ENCODE measurements at regions not wholly inside any gene's neighbourhood (a gene's known extent, or its start where the extent isn't known, plus 50 kb on each side); places are given as distances from the start of the nearest gene placed in this dataset.
A peak's percentile ranks its signal among the peaks of the same experiment; 100 is the strongest.

DNA sequence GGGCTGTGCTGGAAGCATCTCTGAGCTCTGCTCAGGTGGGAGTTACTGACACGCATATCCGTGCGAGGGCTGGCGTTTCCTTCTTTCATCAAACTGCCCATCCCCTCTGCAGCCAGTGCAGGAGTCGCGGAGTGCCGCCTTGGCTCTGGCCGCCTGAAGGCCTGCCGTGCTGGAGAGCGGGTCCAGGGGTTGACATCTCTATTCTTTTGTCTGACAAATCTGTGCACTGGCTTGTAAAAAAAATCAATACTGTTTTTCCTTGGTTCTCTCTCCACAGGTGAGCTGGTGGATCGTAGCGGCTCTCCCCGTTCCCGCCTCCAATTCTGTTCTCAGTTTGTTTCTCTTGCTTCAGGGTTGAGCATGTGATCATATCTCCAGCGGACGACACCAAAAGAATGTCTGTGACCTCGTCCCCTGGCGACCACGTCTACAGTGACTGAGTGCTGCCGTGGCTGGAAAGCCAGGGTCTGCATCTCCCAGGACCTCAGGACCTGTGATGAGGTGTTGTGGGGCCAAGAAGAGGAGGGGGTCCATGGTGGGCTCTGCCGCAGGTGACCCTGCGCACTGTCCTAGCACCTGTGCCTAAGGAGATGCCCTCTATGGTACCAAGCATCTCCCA, 214.3 kb upstream of the IRX4 start:
- POLR2A ChIA-PET: no interaction called here
- TF ChIP-seq CTCF (IDR thresholded peaks at IDR 0.05; ENCODE audit: control extremely low read depth, extremely low read depth, low read depth, missing control alignments): no peak
- DNase-seq (ENCODE audit: extremely low spot score): no peak
- CTCF ChIA-PET: no interaction called here

- no peak for TF ChIP-seq CTCF (IDR thresholded peaks at IDR 0.05; ENCODE audit: control extremely low read depth, extremely low read depth, low read depth, missing control alignments)
- ChIA-PET POLR2A (no interaction called here), CTCF (no interaction called here)
- peak; percentile 1 for DNase-seq (ENCODE audit: extremely low spot score)
These were observed 212.3 kb upstream of the IRX4 start for GRCh38 chr5:2095011-2095410.

DNA sequence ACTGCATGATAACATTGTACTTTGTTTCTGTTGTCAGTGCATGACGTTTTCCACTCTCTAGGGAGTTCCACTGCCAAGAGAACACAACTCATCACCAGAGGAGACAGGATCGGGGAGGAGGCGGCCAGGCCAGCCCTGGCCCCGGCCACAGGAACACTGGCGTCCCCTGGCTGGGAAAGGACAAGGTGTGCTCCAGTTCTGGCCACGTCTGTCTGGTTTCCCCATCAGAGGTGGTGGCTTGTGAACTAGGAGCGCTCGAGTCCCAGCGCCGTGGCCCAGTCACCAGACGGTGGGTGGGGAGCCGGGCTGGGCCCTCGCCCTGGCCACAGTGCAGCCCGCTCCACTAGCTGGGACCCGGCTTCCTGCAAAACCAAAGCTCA, 211.9 kb upstream of the IRX4 start:
- no peak for TF ChIP-seq CTCF (IDR thresholded peaks at IDR 0.05; ENCODE audit: control extremely low read depth, extremely low read depth, low read depth, missing control alignments)
- CTCF ChIA-PET: no interaction called here
- POLR2A ChIA-PET: no interaction called here
- peak; percentile 2 for DNase-seq (ENCODE audit: extremely low spot score)

DNA sequence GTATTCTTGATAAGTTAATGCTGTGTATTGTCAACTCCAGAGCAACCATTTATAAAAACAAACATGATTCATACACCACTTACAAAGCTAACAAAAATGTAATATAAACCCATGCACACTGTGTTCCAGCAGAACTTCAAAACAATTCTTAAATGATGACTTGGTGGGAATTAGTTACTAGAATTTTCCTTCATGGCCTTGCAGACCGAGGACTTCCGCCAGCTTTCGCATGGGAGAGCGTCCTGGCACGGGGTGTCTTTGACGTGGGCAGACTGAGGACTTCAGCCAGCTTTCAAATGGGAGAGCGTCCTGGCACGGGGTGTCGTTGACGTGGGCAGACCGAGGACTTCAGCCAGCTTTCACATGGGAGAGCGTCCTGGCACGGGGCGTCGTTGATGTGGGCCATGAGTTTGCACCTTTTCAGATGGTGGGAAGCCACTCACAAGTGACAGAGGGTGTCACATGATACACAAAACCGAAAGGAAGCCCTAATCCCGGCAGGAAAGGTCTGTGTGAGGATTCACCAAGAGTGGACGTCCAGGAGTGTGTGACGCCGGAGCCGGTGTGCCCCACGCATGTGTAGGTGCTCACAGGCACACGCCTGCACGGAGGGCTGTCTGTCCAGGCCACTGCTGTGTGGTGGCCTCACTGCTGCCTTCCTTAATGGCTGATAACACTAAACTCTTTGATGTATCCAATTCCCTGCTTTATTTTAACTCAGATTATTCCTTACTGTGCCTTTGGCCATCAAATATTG, 211.3 kb upstream of the IRX4 start:
- POLR2A ChIA-PET: no interaction called here
- peak; percentile 1 for DNase-seq (ENCODE audit: extremely low spot score)
- no peak for TF ChIP-seq CTCF (IDR thresholded peaks at IDR 0.05; ENCODE audit: control extremely low read depth, extremely low read depth, low read depth, missing control alignments)
- CTCF ChIA-PET: no interaction called here

DNA sequence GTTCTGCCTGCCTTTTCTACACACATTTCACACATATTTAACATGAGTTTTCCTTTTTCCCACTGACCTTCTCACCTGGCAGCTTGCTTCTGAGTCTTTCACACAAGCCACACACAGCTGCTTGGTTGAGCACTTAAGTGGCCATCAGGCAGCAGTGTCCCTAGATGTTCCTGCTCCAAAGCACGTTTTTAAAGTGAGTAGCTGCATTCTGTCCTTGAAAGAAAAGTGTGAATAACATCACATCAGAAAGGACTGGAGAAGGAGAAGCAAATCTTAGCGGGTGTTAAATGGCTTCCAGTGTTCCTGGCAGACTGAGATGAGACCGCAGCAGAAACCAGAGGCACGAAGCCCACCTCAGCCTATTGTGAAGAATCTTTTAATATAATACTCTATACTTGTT, 209.2 kb upstream of the IRX4 start:
- CTCF ChIA-PET: no interaction called here
- no peak for DNase-seq (ENCODE audit: extremely low spot score)
- POLR2A ChIA-PET: no interaction called here
- no peak for TF ChIP-seq CTCF (IDR thresholded peaks at IDR 0.05; ENCODE audit: control extremely low read depth, extremely low read depth, low read depth, missing control alignments)

DNA sequence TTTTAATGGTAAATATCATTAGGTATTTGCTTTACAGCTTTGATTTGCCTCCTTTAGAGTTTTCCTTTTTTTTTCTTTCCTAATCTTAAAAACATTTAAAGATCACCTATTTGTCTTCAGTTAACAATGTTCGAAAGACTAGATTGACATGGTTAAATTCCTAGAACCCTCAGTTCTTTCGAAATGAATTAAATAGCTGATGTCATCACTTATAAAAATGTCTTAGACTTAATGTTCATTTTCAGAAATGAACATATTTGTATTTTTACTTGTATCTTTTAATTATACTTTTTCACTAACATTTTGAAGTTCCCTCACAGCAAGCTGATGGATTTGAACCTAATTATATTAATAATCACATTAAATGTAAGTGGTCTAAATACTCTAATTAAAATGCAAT, 205.3 kb upstream of the IRX4 start:
- ChIA-PET CTCF (no interaction called here), POLR2A (no interaction called here)
- DNase-seq (ENCODE audit: extremely low spot score): no peak
- TF ChIP-seq CTCF (IDR thresholded peaks at IDR 0.05; ENCODE audit: control extremely low read depth, extremely low read depth, low read depth, missing control alignments): no peak
